MM.1S (cell line): ENCODE measurements at regions not wholly inside any gene's neighbourhood (a gene's known extent, or its start where the extent isn't known, plus 50 kb on each side); places are given as distances from the start of the nearest gene placed in this dataset.

Experiments
- CTCF ChIP-seq: fragments of 300-600 bp; sonication (generic); IDR thresholded peaks from 2 replicates; pipeline ENCODE4 v1.5.1; 2016; ENCODE audit warnings: antibody characterized with exemption, low read length, mixed read lengths
- EZH2 ChIP-seq: fragments of 300-600 bp; sonication (generic); optimal IDR thresholded peaks from 2 replicates; pipeline ENCODE3; 2017; ENCODE audit warnings: low read depth, mild to moderate bottlenecking, antibody characterized with exemption, low read length, mixed read lengths

GRCh38 chr5:166948679-166949078, 1342.8 kb upstream of the WWC1 start:
- TF ChIP-seq CTCF (no peak), EZH2 (no peak)
